ENCODE measurements at regions not wholly inside any gene's neighbourhood (a gene's known extent, or its start where the extent isn't known, plus 50 kb on each side); places are given as distances from the start of the nearest gene placed in this dataset.

DNA sequence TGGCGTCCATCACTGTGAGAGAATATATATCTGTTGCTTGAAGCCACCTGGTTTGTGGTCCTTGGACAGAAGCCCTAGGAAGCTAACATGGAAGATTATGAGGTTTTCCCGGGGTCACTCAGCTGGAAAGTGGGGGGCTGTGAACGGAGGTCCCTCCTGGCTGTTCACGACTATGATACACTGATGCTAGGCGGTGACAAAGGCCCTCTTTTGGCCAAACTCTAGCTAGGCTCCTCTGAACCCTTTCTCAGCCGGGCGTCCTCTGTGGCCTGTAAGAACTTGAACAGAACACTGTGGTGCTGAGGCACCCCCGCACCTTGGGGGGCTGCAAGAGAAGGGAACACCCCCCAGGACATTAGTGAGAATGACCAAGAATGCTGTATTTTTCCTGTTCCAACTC lies 164.6 kb downstream of the TFCP2L1 start:
- Histone ChIP-seq H3K9ac (no peak overlapping the region), H3K4me1 (no peaks in the 10 kb centered on the region), H3K79me2 (no peaks in the 10 kb centered on the region), H3K27me3 (ENCODE audit: control insufficient read depth, insufficient read depth, low read length) (no peaks in the 10 kb centered on the region), H3K9me3 (ENCODE audit: control insufficient read depth, low read length) (no peaks in the 10 kb centered on the region), H3K4me2 (ENCODE audit: low read length) (no peak overlapping the region), H2AFZ (no peak overlapping the region), H3K4me3 (ENCODE audit: low read depth, low read length) (no peak overlapping the region), H3K36me3 (ENCODE audit: control insufficient read depth, insufficient read depth, low read length) (no peaks in the 10 kb centered on the region), H3K27ac (no peak overlapping the region)
- TF ChIP-seq, protein P1, sequence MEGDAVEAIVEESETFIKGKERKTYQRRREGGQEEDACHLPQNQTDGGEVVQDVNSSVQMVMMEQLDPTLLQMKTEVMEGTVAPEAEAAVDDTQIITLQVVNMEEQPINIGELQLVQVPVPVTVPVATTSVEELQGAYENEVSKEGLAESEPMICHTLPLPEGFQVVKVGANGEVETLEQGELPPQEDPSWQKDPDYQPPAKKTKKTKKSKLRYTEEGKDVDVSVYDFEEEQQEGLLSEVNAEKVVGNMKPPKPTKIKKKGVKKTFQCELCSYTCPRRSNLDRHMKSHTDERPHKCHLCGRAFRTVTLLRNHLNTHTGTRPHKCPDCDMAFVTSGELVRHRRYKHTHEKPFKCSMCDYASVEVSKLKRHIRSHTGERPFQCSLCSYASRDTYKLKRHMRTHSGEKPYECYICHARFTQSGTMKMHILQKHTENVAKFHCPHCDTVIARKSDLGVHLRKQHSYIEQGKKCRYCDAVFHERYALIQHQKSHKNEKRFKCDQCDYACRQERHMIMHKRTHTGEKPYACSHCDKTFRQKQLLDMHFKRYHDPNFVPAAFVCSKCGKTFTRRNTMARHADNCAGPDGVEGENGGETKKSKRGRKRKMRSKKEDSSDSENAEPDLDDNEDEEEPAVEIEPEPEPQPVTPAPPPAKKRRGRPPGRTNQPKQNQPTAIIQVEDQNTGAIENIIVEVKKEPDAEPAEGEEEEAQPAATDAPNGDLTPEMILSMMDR (IDR thresholded peaks at IDR 0.05), result no peak

DNA sequence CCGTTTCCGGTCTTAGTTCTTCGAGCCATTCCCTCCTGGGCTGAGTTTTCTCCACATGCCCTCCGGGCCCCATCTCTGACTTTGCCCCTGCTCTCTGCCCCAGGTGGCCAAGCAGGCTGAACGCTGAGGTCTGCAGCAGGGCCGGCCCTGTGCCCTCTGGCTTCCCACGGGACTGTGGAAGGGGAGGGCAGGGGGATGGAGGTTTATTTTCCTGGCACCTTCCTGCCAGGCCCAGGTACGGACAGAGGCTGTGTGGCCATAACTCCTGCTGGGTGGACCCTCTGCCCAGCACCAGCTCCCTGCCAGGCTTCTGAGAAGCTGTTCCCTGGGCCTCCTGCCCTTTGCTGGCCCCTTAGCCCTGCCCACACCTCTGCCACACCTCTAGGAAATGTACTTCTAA lies 164.0 kb downstream of the TFCP2L1 start:
- Histone ChIP-seq H3K36me3 (ENCODE audit: control insufficient read depth, insufficient read depth, low read length) (no peaks in the 10 kb centered on the region), H3K4me3 (ENCODE audit: low read depth, low read length) (no peak overlapping the region), H3K27me3 (ENCODE audit: control insufficient read depth, insufficient read depth, low read length) (no peaks in the 10 kb centered on the region), H3K4me1 (no peaks in the 10 kb centered on the region), H3K27ac (no peak overlapping the region), H2AFZ (no peak overlapping the region), H3K9me3 (ENCODE audit: control insufficient read depth, low read length) (no peaks in the 10 kb centered on the region), H3K79me2 (no peaks in the 10 kb centered on the region), H3K9ac (no peak overlapping the region), H3K4me2 (ENCODE audit: low read length) (no peak overlapping the region)
- TF ChIP-seq, protein P1 (IDR thresholded peaks at IDR 0.05), result no peak

DNA sequence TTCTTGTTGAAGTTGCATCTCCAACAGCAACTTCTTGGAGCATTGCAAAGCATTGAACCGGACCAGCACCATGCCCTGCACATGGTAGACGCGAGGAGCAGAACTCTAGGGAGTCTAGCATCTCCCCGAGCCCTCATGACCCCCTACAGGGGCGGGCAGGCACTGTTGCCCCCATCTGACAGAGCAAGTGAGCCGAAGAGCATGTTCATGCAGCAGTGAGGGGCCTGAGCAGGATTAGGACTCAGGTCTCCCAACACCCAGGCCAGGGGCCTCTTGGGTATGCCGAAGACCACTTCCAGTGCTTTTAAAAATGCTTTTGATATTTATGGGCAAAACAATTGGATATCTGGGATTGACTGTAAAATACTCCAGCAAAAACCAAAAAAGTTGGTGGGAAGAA lies 163.3 kb downstream of the TFCP2L1 start:
- no peak overlapping the region for H3K9ac ChIP-seq
- no peak overlapping the region for H3K27ac ChIP-seq
- no peaks in the 10 kb centered on the region for H3K9me3 ChIP-seq (ENCODE audit: control insufficient read depth, low read length)
- no peak overlapping the region for H3K4me3 ChIP-seq (ENCODE audit: low read depth, low read length)
- no peak overlapping the region for H2AFZ ChIP-seq
- H3K4me1 ChIP-seq, result no peaks in the 10 kb centered on the region
- no peaks in the 10 kb centered on the region for H3K79me2 ChIP-seq
- TF ChIP-seq, protein P1 (IDR thresholded peaks at IDR 0.05), result no peak
- no peaks in the 10 kb centered on the region for H3K36me3 ChIP-seq (ENCODE audit: control insufficient read depth, insufficient read depth, low read length)
- H3K27me3 ChIP-seq (ENCODE audit: control insufficient read depth, insufficient read depth, low read length), result no peaks in the 10 kb centered on the region
- no peak overlapping the region for H3K4me2 ChIP-seq (ENCODE audit: low read length)

DNA sequence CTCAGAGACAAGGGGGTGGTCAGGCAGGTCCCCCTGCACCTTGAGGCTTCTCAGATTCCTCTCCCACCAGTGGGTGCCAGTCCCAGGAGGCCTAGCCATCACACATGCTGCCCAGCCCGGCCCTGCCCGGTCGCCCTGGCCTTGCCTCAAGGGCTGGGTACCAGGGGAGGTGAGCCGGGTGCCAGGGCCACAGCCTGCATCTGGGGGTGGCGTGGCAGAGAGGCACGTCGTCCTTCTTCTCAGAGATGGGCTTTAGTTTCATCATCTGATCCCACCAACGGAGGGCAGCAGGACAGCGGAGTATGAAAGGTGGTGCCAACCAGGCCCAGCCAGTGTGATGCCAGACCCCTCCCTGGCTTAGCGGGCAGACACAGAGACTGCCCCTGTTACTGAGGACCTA lies 161.7 kb downstream of the TFCP2L1 start:
- H3K9ac ChIP-seq, result no peak overlapping the region
- H2AFZ ChIP-seq, result no peak overlapping the region
- H3K9me3 ChIP-seq (ENCODE audit: control insufficient read depth, low read length), result no peaks in the 10 kb centered on the region
- no peaks in the 10 kb centered on the region for H3K36me3 ChIP-seq (ENCODE audit: control insufficient read depth, insufficient read depth, low read length)
- H3K4me2 ChIP-seq (ENCODE audit: low read length), result no peak overlapping the region
- H3K27me3 ChIP-seq (ENCODE audit: control insufficient read depth, insufficient read depth, low read length), result no peaks in the 10 kb centered on the region
- H3K27ac ChIP-seq, result no peak overlapping the region
- TF ChIP-seq, protein P1 (IDR thresholded peaks at IDR 0.05), result no peak
- H3K4me3 ChIP-seq (ENCODE audit: low read depth, low read length), result no peak overlapping the region
- H3K4me1 ChIP-seq, result no peaks in the 10 kb centered on the region
- H3K79me2 ChIP-seq, result no peaks in the 10 kb centered on the region

DNA sequence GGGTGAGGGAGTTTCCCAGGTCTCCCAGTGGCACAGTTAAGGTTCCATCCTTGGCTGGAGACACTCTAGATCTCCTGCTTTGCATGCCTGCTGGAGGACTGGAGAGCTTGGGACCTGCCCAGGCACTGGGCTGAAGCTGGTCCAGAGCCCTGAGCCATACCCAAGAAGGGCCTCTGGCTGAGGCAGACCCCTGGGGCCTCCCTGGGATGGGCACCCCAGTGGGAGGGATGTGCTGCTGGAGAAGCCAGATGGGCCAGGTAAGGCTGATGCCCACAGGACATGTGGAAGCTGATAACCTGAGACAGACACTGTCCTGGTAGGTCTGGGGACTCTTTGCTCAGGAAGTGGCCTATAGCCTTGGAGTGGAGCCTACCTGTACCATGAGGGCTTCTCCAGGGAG lies 160.7 kb downstream of the TFCP2L1 start:
- Histone ChIP-seq H3K4me3 (ENCODE audit: low read depth, low read length) (no peak overlapping the region), H2AFZ (no peak overlapping the region), H3K9ac (no peak overlapping the region), H3K4me2 (ENCODE audit: low read length) (no peak overlapping the region), H3K79me2 (no peaks in the 10 kb centered on the region), H3K27ac (no peak overlapping the region), H3K36me3 (ENCODE audit: control insufficient read depth, insufficient read depth, low read length) (no peaks in the 10 kb centered on the region), H3K9me3 (ENCODE audit: control insufficient read depth, low read length) (no peaks in the 10 kb centered on the region), H3K4me1 (no peaks in the 10 kb centered on the region), H3K27me3 (ENCODE audit: control insufficient read depth, insufficient read depth, low read length) (no peaks in the 10 kb centered on the region)
- TF ChIP-seq, protein P1 (IDR thresholded peaks at IDR 0.05), result no peak

Measured in parathyroid adenoma (tissue), 2 donors.